ENCODE measurements at regions not wholly inside any gene's neighbourhood (a gene's known extent, or its start where the extent isn't known, plus 50 kb on each side); places are given as distances from the start of the nearest gene placed in this dataset.

- no peak for DNase-seq (ENCODE audit: low read depth in 2 of 2)
Observed at GRCh38 chr12:126506426-126507182, 1441.4 kb downstream of the AACS start.

GRCh38 chr12:126507231-126507630 is 1442.0 kb downstream of the AACS start:
- no peak for DNase-seq (ENCODE audit: low read depth in 2 of 2)

- DNase-seq (ENCODE audit: low read depth in 2 of 2) = no peak
Observed at GRCh38 chr12:126509572-126509971, 1444.3 kb downstream of the AACS start.

- DNase-seq (ENCODE audit: low read depth in 2 of 2) = no peak
Observed at GRCh38 chr12:126510630-126511029, 1445.4 kb downstream of the AACS start.

- no peak for DNase-seq (ENCODE audit: low read depth in 2 of 2)
Observed at GRCh38 chr12:126512916-126513913, 1448.0 kb downstream of the AACS start.

- DNase-seq (ENCODE audit: low read depth in 2 of 2) = no peak
Observed at GRCh38 chr12:126518596-126519200, 1453.5 kb downstream of the AACS start.

GRCh38 chr12:126519833-126520232 is 1454.6 kb downstream of the AACS start:
- no peak for DNase-seq (ENCODE audit: low read depth in 2 of 2)

GRCh38 chr12:126523891-126524290 is 1458.7 kb downstream of the AACS start:
- DNase-seq (ENCODE audit: low read depth in 2 of 2) = no peak

- DNase-seq (ENCODE audit: low read depth in 2 of 2) = no peak
Observed at GRCh38 chr12:126534495-126534894, 1469.3 kb downstream of the AACS start.

GRCh38 chr12:126534942-126535341 is 1469.7 kb downstream of the AACS start:
- DNase-seq (ENCODE audit: low read depth in 2 of 2) = no peak

- DNase-seq (ENCODE audit: low read depth in 2 of 2) = no peak
Observed at GRCh38 chr12:126535971-126536370, 1470.7 kb downstream of the AACS start.

GRCh38 chr12:126537961-126538530 is 1472.8 kb downstream of the AACS start:
- DNase-seq (ENCODE audit: low read depth in 2 of 2) = no peak

- DNase-seq (ENCODE audit: low read depth in 2 of 2) = no peak
Observed at GRCh38 chr12:126538888-126539287, 1473.7 kb downstream of the AACS start.

GRCh38 chr12:126545411-126545810 is 1480.2 kb downstream of the AACS start:
- no peak for DNase-seq (ENCODE audit: low read depth in 2 of 2)

GRCh38 chr12:126547905-126548304 is 1482.7 kb downstream of the AACS start:
- DNase-seq (ENCODE audit: low read depth in 2 of 2) = no peak

- no peak for DNase-seq (ENCODE audit: low read depth in 2 of 2)
Observed at GRCh38 chr12:126551869-126552268, 1486.6 kb downstream of the AACS start.

- DNase-seq (ENCODE audit: low read depth in 2 of 2) = no peak
Observed at GRCh38 chr12:126554625-126555024, 1489.4 kb downstream of the AACS start.

GRCh38 chr12:126557659-126558058 is 1492.4 kb downstream of the AACS start:
- DNase-seq (ENCODE audit: low read depth in 2 of 2) = no peak

- no peak for DNase-seq (ENCODE audit: low read depth in 2 of 2)
Observed at GRCh38 chr12:126558219-126558618, 1493.0 kb downstream of the AACS start.

GRCh38 chr12:126558810-126559209 is 1493.6 kb downstream of the AACS start:
- DNase-seq (ENCODE audit: low read depth in 2 of 2) = no peak

- no peak for DNase-seq (ENCODE audit: low read depth in 2 of 2)
Observed at GRCh38 chr12:126567016-126567415, 1501.8 kb downstream of the AACS start.

- no peak for DNase-seq (ENCODE audit: low read depth in 2 of 2)
Observed at GRCh38 chr12:126569706-126570105, 1504.5 kb downstream of the AACS start.
